GM13976 (cell line): ENCODE measurements at regions not wholly inside any gene's neighbourhood (a gene's known extent, or its start where the extent isn't known, plus 50 kb on each side); places are given as distances from the start of the nearest gene placed in this dataset.

Source experiments
- DNase-seq: peaks from one replicate; pipeline ENCODE4 v3.0.0; 2012; ENCODE audit warnings: low spot score
- CTCF ChIP-seq: IDR thresholded peaks from 2 replicates; pipeline ENCODE4 v1.5.1; 2012; ENCODE audit warnings: borderline replicate concordance, mild to moderate bottlenecking; ENCODE audit not compliant: insufficient read depth; ENCODE audit errors: extremely low read depth, missing control alignments, control extremely low read depth
- in situ Hi-C: fragments of 300-500 bp; cut with MboI; formaldehyde crosslinking; loops from one replicate; pipeline ENCODE4 v1.12.0; 2022; ENCODE audit warnings: low sequenced_read_pairs, mixed read lengths, inconsistent platforms; ENCODE audit not compliant: unreplicated experiment

GRCh38 chr13:47426126-47426849 lies 529.4 kb upstream of the HTR2A start:
- in situ Hi-C loops = no loop called here
- no peak for TF ChIP-seq CTCF
- DNase-seq = no peak

GRCh38 chr13:47421525-47421924 lies 524.7 kb upstream of the HTR2A start:
- in situ Hi-C loops = no loop called here

GRCh38 chr13:47420568-47420967 lies 523.7 kb upstream of the HTR2A start:
- in situ Hi-C loops = no loop called here
- no peak for TF ChIP-seq CTCF
- no peak for DNase-seq

More at GRCh38 chr13:47421525-47421924, 524.7 kb upstream of the HTR2A start:
- no peak for DNase-seq
- TF ChIP-seq CTCF = no peak

- in situ Hi-C loops = no loop called here
- no peak for TF ChIP-seq CTCF
- DNase-seq = no peak
Observed at GRCh38 chr13:47420020-47420419, 523.2 kb upstream of the HTR2A start.

GRCh38 chr13:47418206-47418920 lies 521.5 kb upstream of the HTR2A start:
- DNase-seq = no peak
- in situ Hi-C loops = no loop called here
- no peak for TF ChIP-seq CTCF

GRCh38 chr13:47417485-47417884 lies 520.6 kb upstream of the HTR2A start:
- DNase-seq = no peak
- in situ Hi-C loops = no loop called here
- TF ChIP-seq CTCF = no peak
